DND-41 (cell line): ENCODE measurements at regions not wholly inside any gene's neighbourhood (a gene's known extent, or its start where the extent isn't known, plus 50 kb on each side); places are given as distances from the start of the nearest gene placed in this dataset.

Experiments used
- ATAC-seq: fragments of 200-7000 bp; cut with Tn5 transposase; 3 replicates; pipeline ENCODE4 v1.9.1; 2021; ENCODE audit warnings: low read depth; ENCODE audit not compliant: insufficient read depth
- DNase-seq: peaks from one replicate; pipeline ENCODE4 v3.0.0-alpha.2; 2020
- H2AFZ ChIP-seq: 2 replicates; pipeline ENCODE4 v1.6.0; 2012; ENCODE audit warnings: low read depth, low read length
- H3K27ac ChIP-seq: 2 replicates; pipeline ENCODE4 v1.5.1; 2012; ENCODE audit warnings: low read length, inconsistent platforms
- H3K27me3 ChIP-seq: fragments of 200-600 bp; sonication (generic); 2 replicates; pipeline ENCODE4 v1.6.0; 2012; ENCODE audit warnings: low read length, mild to moderate bottlenecking, inconsistent platforms; ENCODE audit not compliant: insufficient read depth, poor library complexity
- H3K36me3 ChIP-seq: 2 replicates; pipeline ENCODE4 v1.5.1; 2012; ENCODE audit warnings: low read length, inconsistent platforms; ENCODE audit not compliant: insufficient read depth
- H3K4me1 ChIP-seq: 2 replicates; pipeline ENCODE4 v1.5.1; 2012; ENCODE audit warnings: mild to moderate bottlenecking, low read length; ENCODE audit not compliant: insufficient read depth
- H3K4me2 ChIP-seq: 2 replicates; pipeline ENCODE4 v1.6.0; 2012; ENCODE audit warnings: mild to moderate bottlenecking, moderate library complexity, low read length, inconsistent platforms; ENCODE audit not compliant: insufficient read depth
- H3K4me3 ChIP-seq, 2 experiments: fragments of 200-600 bp in 1 of 2; shearing (Covaris generic) in 1 of 2; 2 replicates each; pipeline ENCODE4 v1.5.1; 2012 to 2016; ENCODE audit warnings: inconsistent platforms in 2 of 2, low read length in 2 of 2, mild to moderate bottlenecking in 2 of 2, low read depth in 1 of 2, moderate library complexity in 1 of 2
- H3K79me2 ChIP-seq: 2 replicates; pipeline ENCODE4 v1.6.0; 2012; ENCODE audit warnings: low read length, inconsistent platforms; ENCODE audit not compliant: insufficient read depth
- H3K9ac ChIP-seq: 2 replicates; pipeline ENCODE4 v1.6.0; 2012; ENCODE audit warnings: low read depth, mild to moderate bottlenecking, inconsistent platforms, low read length, moderate library complexity
- H3K9me3 ChIP-seq: 2 replicates; pipeline ENCODE4 v1.5.1; 2012; ENCODE audit warnings: low read length, moderate library complexity, mild to moderate bottlenecking, inconsistent platforms; ENCODE audit not compliant: insufficient read depth, severe bottlenecking
- H4K20me1 ChIP-seq: 2 replicates; pipeline ENCODE4 v1.6.0; 2012; ENCODE audit warnings: low read length; ENCODE audit not compliant: insufficient read depth
- EZH2 ChIP-seq: IDR thresholded peaks from 3 replicates; pipeline ENCODE4 v1.6.1; 2012; ENCODE audit warnings: borderline replicate concordance, low read depth, mild to moderate bottlenecking, moderate library complexity, low read length, inconsistent platforms; ENCODE audit not compliant: severe bottlenecking
- TF ChIP-seq, protein P1 (sequence below): IDR thresholded peaks from 2 replicates; pipeline ENCODE4 v1.5.1; 2012; ENCODE audit warnings: borderline replicate concordance, low read length, moderate library complexity, mild to moderate bottlenecking; ENCODE audit not compliant: poor library complexity, severe bottlenecking; ENCODE audit errors: extremely low read depth

DNA sequence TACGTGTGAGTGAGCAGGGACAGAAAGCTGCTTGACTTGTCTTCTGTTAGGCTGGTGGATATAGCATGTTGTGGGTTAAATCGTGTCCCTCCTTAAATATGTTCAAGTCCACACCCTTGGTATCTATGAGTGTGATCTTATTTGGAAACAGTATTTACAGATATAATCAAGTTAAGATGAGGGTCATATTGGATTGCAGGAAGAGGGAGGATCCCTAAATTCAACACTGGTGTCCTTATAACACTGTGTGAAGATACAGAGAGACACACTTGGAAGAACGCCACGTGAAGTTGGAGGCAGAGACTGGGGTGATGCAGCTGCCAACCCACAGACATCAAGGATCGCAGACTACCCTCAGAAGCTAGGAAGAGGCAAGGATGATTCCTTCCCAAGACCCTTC lies 275.2 kb upstream of the SSTR1 start:
- Histone ChIP-seq H3K36me3 (no peaks in the 10 kb centered on the region), H2AFZ (no peak overlapping the region), H3K27me3 (no peaks in the 10 kb centered on the region), H3K4me1 (no peaks in the 10 kb centered on the region), H3K4me3 (no peak overlapping the region), H3K79me2 (no peaks in the 10 kb centered on the region), H3K4me2 (no peak overlapping the region), H4K20me1 (no peaks in the 10 kb centered on the region), H3K9ac (no peak overlapping the region), H3K27ac (no peak overlapping the region), H3K9me3 (no peaks in the 10 kb centered on the region)
- DNase-seq, result no peak
- no peak for ATAC-seq
- TF ChIP-seq, protein P1, sequence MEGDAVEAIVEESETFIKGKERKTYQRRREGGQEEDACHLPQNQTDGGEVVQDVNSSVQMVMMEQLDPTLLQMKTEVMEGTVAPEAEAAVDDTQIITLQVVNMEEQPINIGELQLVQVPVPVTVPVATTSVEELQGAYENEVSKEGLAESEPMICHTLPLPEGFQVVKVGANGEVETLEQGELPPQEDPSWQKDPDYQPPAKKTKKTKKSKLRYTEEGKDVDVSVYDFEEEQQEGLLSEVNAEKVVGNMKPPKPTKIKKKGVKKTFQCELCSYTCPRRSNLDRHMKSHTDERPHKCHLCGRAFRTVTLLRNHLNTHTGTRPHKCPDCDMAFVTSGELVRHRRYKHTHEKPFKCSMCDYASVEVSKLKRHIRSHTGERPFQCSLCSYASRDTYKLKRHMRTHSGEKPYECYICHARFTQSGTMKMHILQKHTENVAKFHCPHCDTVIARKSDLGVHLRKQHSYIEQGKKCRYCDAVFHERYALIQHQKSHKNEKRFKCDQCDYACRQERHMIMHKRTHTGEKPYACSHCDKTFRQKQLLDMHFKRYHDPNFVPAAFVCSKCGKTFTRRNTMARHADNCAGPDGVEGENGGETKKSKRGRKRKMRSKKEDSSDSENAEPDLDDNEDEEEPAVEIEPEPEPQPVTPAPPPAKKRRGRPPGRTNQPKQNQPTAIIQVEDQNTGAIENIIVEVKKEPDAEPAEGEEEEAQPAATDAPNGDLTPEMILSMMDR, result no peak
- no peak for TF ChIP-seq EZH2

DNA sequence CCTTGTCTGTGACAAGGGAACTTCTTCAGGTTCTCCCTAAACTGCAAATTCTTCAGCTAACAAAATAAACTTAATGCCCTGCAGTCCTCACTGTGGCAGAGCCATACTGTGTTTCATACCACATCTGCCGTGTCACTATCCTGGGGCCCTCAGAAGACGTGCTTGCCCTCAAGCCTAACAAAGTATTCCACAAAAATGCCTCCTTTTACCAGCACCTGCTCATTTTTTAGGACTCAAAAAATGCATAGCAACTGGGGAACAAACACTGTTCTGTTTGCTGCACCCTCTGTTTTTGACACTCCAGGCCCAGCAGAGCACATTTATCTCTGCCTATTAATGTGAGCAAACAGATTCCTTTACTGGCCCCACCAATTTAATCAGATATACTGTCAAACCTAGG lies 270.7 kb upstream of the SSTR1 start:
- DNase-seq (no peak), ATAC-seq (no peak)
- H3K79me2 ChIP-seq, result no peaks in the 10 kb centered on the region
- H3K27ac ChIP-seq, result no peak overlapping the region
- H3K4me2 ChIP-seq, result no peak overlapping the region
- H3K9ac ChIP-seq, result no peak overlapping the region
- no peaks in the 10 kb centered on the region for H3K27me3 ChIP-seq
- no peaks in the 10 kb centered on the region for H4K20me1 ChIP-seq
- H3K4me3 ChIP-seq, result no peak overlapping the region
- no peaks in the 10 kb centered on the region for H3K9me3 ChIP-seq
- no peak overlapping the region for H2AFZ ChIP-seq
- no peaks in the 10 kb centered on the region for H3K4me1 ChIP-seq
- H3K36me3 ChIP-seq, result no peaks in the 10 kb centered on the region
- TF ChIP-seq, protein P1, result no peak
- no peak for TF ChIP-seq EZH2

DNA sequence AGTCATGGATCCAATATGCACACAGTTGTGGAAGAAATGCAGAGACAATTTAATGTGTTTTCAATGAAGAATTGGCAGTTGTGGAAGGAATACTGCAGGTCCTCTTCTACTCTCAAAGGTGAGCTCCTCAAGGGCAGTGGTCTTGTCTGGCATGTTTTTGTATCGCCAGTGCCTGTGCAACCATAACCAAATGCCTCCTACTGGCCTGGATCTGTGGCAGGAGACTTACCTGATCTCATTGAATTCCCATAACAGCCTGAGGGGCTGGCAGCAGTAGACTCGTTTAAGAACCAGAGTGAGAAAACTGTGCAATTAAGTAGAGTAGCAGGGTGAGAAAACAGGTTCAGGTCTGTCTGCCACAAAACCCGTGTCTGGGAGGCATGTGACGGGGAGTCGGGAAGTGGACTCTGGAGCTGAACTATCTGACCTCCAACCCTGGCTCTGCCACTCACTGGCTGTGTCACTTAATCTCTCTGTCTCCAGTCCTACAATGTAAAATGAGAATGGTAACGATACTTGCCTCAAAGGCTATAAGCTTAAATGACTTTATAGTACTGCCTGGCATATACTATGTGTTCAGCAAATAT lies 268.2 kb upstream of the SSTR1 start:
- no peak overlapping the region for H3K9ac ChIP-seq
- no peak overlapping the region for H3K4me2 ChIP-seq
- no peaks in the 10 kb centered on the region for H3K4me1 ChIP-seq
- H3K9me3 ChIP-seq, result no peaks in the 10 kb centered on the region
- no peak overlapping the region for H3K4me3 ChIP-seq
- no peaks in the 10 kb centered on the region for H4K20me1 ChIP-seq
- H3K27ac ChIP-seq, result no peak overlapping the region
- no peaks in the 10 kb centered on the region for H3K36me3 ChIP-seq
- ATAC-seq (no peak), DNase-seq (no peak)
- no peak overlapping the region for H2AFZ ChIP-seq
- H3K79me2 ChIP-seq, result no peaks in the 10 kb centered on the region
- H3K27me3 ChIP-seq, result no peaks in the 10 kb centered on the region
- TF ChIP-seq, protein P1, result no peak
- no peak for TF ChIP-seq EZH2

DNA sequence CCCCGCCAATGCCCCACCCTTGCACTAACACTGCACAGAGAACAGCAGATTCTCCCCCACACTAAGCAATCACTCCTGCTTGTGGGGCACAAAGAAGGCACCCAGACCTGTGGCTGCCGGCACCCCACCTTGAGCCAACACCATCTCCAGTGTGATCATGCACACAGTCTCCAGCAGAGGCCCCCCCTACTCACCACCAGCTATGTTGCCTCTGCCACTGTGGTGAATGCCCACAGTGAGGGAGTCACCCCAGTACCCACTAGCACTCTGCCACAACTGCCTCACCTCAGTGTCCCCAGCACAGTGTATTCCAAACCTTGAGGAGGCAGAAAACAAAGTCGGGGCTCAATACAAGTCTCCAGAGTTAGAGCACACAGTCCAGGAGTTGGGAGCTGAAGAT lies 261.7 kb upstream of the SSTR1 start:
- Histone ChIP-seq H3K79me2 (no peaks in the 10 kb centered on the region), H3K27me3 (no peaks in the 10 kb centered on the region), H3K4me2 (no peak overlapping the region), H3K4me3 (no peak overlapping the region), H3K27ac (no peak overlapping the region), H4K20me1 (no peaks in the 10 kb centered on the region), H3K36me3 (no peaks in the 10 kb centered on the region), H2AFZ (no peak overlapping the region), H3K4me1 (no peaks in the 10 kb centered on the region), H3K9me3 (peaks cover 15% of the 10 kb centered on the region), H3K9ac (no peak overlapping the region)
- no peak for ATAC-seq
- TF ChIP-seq, protein P1, result no peak
- TF ChIP-seq EZH2, result no peak
- DNase-seq, result no peak
